GM08714 (cell line): ENCODE measurements at regions not wholly inside any gene's neighbourhood (a gene's known extent, or its start where the extent isn't known, plus 50 kb on each side); places are given as distances from the start of the nearest gene placed in this dataset.

Experiments used
- H3K4me3 ChIP-seq: fragments of 200-500 bp; sonication (Bioruptor generic); 2 replicates; pipeline ENCODE4 v1.5.1; 2014; ENCODE audit warnings: mild to moderate bottlenecking, low read length, inconsistent platforms
- ZNF274 ChIP-seq: IDR thresholded peaks from 2 replicates; pipeline ENCODE4 v1.6.1; 2012; ENCODE audit warnings: mild to moderate bottlenecking, low read depth, low read length

GRCh38 chr10:3475367-3475766, 302.8 kb upstream of the PITRM1 start:
- TF ChIP-seq ZNF274, result no peak
- H3K4me3 ChIP-seq, result no peak overlapping the region

- H3K4me3 ChIP-seq, result no peak overlapping the region
- no peak for TF ChIP-seq ZNF274
These were observed 301.7 kb upstream of the PITRM1 start for GRCh38 chr10:3474266-3474665.

GRCh38 chr10:3473271-3473670, 300.7 kb upstream of the PITRM1 start:
- no peak for TF ChIP-seq ZNF274

GRCh38 chr10:3472287-3473051, 299.9 kb upstream of the PITRM1 start:
- no peak for TF ChIP-seq ZNF274
- peak overlapping the region; percentile 11; the same call in 1 of the 2 replicates for H3K4me3 ChIP-seq

More at GRCh38 chr10:3473271-3473670, 300.7 kb upstream of the PITRM1 start:
- no peak overlapping the region for H3K4me3 ChIP-seq

GRCh38 chr10:3471927-3472286, 299.3 kb upstream of the PITRM1 start:
- H3K4me3 ChIP-seq, result no peak overlapping the region
- TF ChIP-seq ZNF274, result no peak

GRCh38 chr10:3471472-3471871, 298.9 kb upstream of the PITRM1 start:
- no peak overlapping the region for H3K4me3 ChIP-seq
- no peak for TF ChIP-seq ZNF274

GRCh38 chr10:3470191-3470590, 297.6 kb upstream of the PITRM1 start:
- H3K4me3 ChIP-seq, result no peak overlapping the region
- TF ChIP-seq ZNF274, result no peak

GRCh38 chr10:3469639-3470020, 297.0 kb upstream of the PITRM1 start:
- no peak for TF ChIP-seq ZNF274
- no peak overlapping the region for H3K4me3 ChIP-seq

GRCh38 chr10:3468919-3469638, 296.5 kb upstream of the PITRM1 start:
- no peak for TF ChIP-seq ZNF274
- H3K4me3 ChIP-seq, result no peak overlapping the region

- H3K4me3 ChIP-seq, result no peak overlapping the region
- no peak for TF ChIP-seq ZNF274
These were observed 294.7 kb upstream of the PITRM1 start for GRCh38 chr10:3467052-3467951.

GRCh38 chr10:3465406-3465891, 292.9 kb upstream of the PITRM1 start:
- TF ChIP-seq ZNF274, result no peak
- H3K4me3 ChIP-seq, result no peak overlapping the region

GRCh38 chr10:3464760-3465405, 292.3 kb upstream of the PITRM1 start:
- TF ChIP-seq ZNF274, result no peak
- H3K4me3 ChIP-seq, result no peak overlapping the region

- H3K4me3 ChIP-seq, result no peak overlapping the region
- no peak for TF ChIP-seq ZNF274
These were observed 288.0 kb upstream of the PITRM1 start for GRCh38 chr10:3460420-3461128.
